Bronchial epithelial cell (primary cell): ENCODE measurements at regions not wholly inside any gene's neighbourhood (a gene's known extent, or its start where the extent isn't known, plus 50 kb on each side); places are given as distances from the start of the nearest gene placed in this dataset.

Experiments
- DNase-seq: peaks from one replicate; pipeline ENCODE4 v3.0.0-alpha.2; 2010; ENCODE audit warnings: low read depth
- FAIRE-seq: peaks from 2 replicates; lab custom pipeline; 2011; peaks lifted over from hg19 to GRCh38; lab: Jason Lieb, UNC
- H3K27me3 ChIP-seq: 2 replicates; pipeline ENCODE4 v1.5.1; 2011; ENCODE audit warnings: low read length; ENCODE audit not compliant: control insufficient read depth, insufficient read depth
- H3K36me3 ChIP-seq: 2 replicates; pipeline ENCODE4 v1.5.1; 2011; ENCODE audit warnings: low read length; ENCODE audit not compliant: control insufficient read depth, insufficient read depth
- H3K4me3 ChIP-seq: 2 replicates; pipeline ENCODE4 v1.5.1; 2011; ENCODE audit warnings: mild to moderate bottlenecking, low read depth, low read length, control low read depth
- CTCF ChIP-seq: IDR thresholded peaks from 2 replicates; pipeline ENCODE4 v1.5.1; 2011; ENCODE audit warnings: mild to moderate bottlenecking, moderate library complexity, low read length, control low read depth, inconsistent platforms; ENCODE audit not compliant: insufficient read depth, severe bottlenecking

DNA sequence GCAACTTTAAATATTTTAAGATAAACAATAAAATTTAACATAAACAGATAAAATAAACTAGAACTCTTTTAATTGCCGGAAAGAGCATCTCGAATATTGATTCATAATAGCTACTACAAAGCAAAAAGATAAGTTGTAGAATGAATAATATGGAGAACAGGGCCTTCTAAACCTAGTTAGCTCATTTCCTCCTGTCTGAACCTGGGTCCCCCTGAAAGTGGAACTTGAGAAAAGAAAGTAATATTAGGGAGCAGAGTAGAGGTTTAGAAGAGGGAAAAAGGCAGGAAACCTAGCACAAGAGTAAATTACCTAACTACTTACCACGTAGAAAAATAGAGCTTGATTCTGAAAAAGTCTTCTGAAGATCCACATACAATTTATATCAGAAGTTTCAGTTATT, 80.7 kb upstream of the NETO1 start:
- FAIRE-seq: no peak
- H3K4me3 ChIP-seq: no peak overlapping the region
- no peak for TF ChIP-seq CTCF

GRCh38 chr18:72942766-72943165, 75.0 kb upstream of the NETO1 start:
- Histone ChIP-seq H3K36me3 (no peaks in the 10 kb centered on the region), H3K27me3 (no peaks in the 10 kb centered on the region), H3K4me3 (no peak overlapping the region)
- DNase-seq (peak; percentile 55), FAIRE-seq (no peak)
- TF ChIP-seq CTCF: no peak

More for the DNA sequence above, 80.7 kb upstream of the NETO1 start:
- Histone ChIP-seq H3K36me3 (no peaks in the 10 kb centered on the region), H3K27me3 (no peaks in the 10 kb centered on the region)
- DNase-seq: no peak

GRCh38 chr18:72940986-72941385, 73.2 kb upstream of the NETO1 start:
- TF ChIP-seq CTCF: no peak
- H3K36me3 ChIP-seq: no peaks in the 10 kb centered on the region
- no peaks in the 10 kb centered on the region for H3K27me3 ChIP-seq
- no peak overlapping the region for H3K4me3 ChIP-seq
- no peak for FAIRE-seq
- peak; percentile 22 for DNase-seq

GRCh38 chr18:72940509-72940908, 72.7 kb upstream of the NETO1 start:
- no peaks in the 10 kb centered on the region for H3K36me3 ChIP-seq
- TF ChIP-seq CTCF: no peak
- no peak overlapping the region for H3K4me3 ChIP-seq
- no peaks in the 10 kb centered on the region for H3K27me3 ChIP-seq
- FAIRE-seq (no peak), DNase-seq (no peak)

DNA sequence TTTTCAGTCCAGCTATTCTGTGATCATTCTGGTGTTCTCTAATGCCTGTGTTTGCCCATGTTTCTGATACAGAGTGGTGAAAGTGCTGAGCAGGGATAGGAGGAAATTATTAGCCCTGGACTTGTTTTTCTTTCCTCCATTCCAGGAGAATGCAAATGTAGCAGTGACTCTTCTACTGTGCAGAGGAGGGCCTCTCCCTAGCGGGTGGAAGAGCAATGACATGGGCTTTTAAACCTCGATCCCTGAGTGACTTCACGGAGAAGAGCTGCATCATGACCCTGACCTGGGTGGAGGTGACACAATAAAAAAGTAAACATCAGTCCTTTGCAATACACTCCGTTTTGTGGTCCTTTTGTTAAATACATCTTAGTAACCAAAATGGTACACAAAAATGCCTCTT, 68.0 kb upstream of the NETO1 start:
- Histone ChIP-seq H3K36me3 (no peaks in the 10 kb centered on the region), H3K27me3 (no peaks in the 10 kb centered on the region), H3K4me3 (no peak overlapping the region)
- DNase-seq (no peak), FAIRE-seq (no peak)
- TF ChIP-seq CTCF: no peak

DNA sequence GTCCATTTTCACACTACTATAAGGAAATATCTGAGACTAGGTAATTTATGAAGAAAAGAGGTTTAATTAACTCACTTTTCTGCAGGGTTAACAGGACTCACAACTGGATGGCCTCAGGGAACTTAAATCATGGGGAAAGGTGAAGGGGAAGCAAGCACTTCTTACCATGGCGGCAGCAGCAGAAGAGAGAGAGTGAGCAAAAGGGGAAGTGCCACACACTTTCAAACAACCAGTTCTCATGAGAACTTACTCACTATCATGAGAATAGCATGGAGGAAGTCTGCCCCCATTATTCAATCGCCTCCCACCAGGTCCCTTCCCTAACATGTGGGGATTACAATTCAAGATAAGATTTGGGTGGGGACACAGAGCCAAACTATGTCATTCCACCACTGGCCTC, 55.1 kb upstream of the NETO1 start:
- Histone ChIP-seq H3K4me3 (no peak overlapping the region), H3K36me3 (no peaks in the 10 kb centered on the region), H3K27me3 (no peaks in the 10 kb centered on the region)
- DNase-seq (no peak), FAIRE-seq (no peak)
- TF ChIP-seq CTCF: no peak
